ENCODE measurements at regions not wholly inside any gene's neighbourhood (a gene's known extent, or its start where the extent isn't known, plus 50 kb on each side); places are given as distances from the start of the nearest gene placed in this dataset.

GRCh38 chrX:122552286-122552800, 631.7 kb upstream of the GRIA3 start:
- TF ChIP-seq CTCF (IDR thresholded peaks at IDR 0.05 in 2 of 3, conservative IDR thresholded peaks at IDR 0.05 in 1 of 3; ENCODE audit: control insufficient read depth in 2 of 3, extremely low read depth in 1 of 3, insufficient read depth in 1 of 3, low read depth in 3 of 3, low read length in 3 of 3) (no peak), RELA (IDR thresholded peaks at IDR 0.05; ENCODE audit: borderline replicate concordance, partially characterized antibody) (no peak), EGR1 (IDR thresholded peaks at IDR 0.05; ENCODE audit: borderline replicate concordance in 1 of 2, low read depth in 2 of 2, low read length in 2 of 2) (no peak), BHLHE40 (IDR thresholded peaks at IDR 0.05; ENCODE audit: borderline replicate concordance in 1 of 2, low read depth in 2 of 2, low read length in 1 of 2) (no peak), POLR2A (IDR thresholded peaks at IDR 0.05; ENCODE audit: low read depth, low read length) (no peak), ATF3 (IDR thresholded peaks at IDR 0.05; ENCODE audit: borderline replicate concordance, extremely low read depth, low read depth, low read length) (no peak), NR2C1 (IDR thresholded peaks at IDR 0.05) (no peak), NFYB (IDR thresholded peaks at IDR 0.05; ENCODE audit: insufficient read depth, low read depth, low read length) (no peak), SUZ12 (IDR thresholded peaks at IDR 0.05; ENCODE audit: unreplicated experiment) (no peak), CHD1 (IDR thresholded peaks at IDR 0.05; ENCODE audit: low read depth, low read length) (no peak), MXI1 (IDR thresholded peaks at IDR 0.05; ENCODE audit: low read depth, low read length) (no peak), GABPA (IDR thresholded peaks at IDR 0.05; ENCODE audit: low read depth) (no peak), JUNB (IDR thresholded peaks at IDR 0.05) (no peak)
- TF ChIP-seq, protein P1, sequence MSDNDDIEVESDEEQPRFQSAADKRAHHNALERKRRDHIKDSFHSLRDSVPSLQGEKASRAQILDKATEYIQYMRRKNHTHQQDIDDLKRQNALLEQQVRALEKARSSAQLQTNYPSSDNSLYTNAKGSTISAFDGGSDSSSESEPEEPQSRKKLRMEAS (IDR thresholded peaks at IDR 0.05; ENCODE audit: low read depth, low read length): no peak

Data from GM12878 (cell line).